Thyroid gland (tissue), 4 donors: ENCODE measurements at regions not wholly inside any gene's neighbourhood (a gene's known extent, or its start where the extent isn't known, plus 50 kb on each side); places are given as distances from the start of the nearest gene placed in this dataset.

Experiments used
- POLR2A ChIP-seq, 2 donors: fragments of 450-650 bp; IDR thresholded peaks; one replicate each; pipeline ENCODE4 v1.6.1; 2017; ENCODE audit warnings: antibody characterized with exemption in 2 of 2, mild to moderate bottlenecking in 2 of 2, moderate library complexity in 1 of 2
- TF ChIP-seq, protein P1 (sequence below), 6 experiments: fragments of 200-600 bp in 3 of 6; fragments of 450-650 bp in 3 of 6; sonication (generic) in 3 of 6; IDR thresholded peaks; one replicate each; pipeline ENCODE4 v1.5.1; 2016 to 2019; ENCODE audit warnings: antibody characterized with exemption in 6 of 6, mild to moderate bottlenecking in 2 of 6, inconsistent platforms in 1 of 6, moderate library complexity in 1 of 6

DNA sequence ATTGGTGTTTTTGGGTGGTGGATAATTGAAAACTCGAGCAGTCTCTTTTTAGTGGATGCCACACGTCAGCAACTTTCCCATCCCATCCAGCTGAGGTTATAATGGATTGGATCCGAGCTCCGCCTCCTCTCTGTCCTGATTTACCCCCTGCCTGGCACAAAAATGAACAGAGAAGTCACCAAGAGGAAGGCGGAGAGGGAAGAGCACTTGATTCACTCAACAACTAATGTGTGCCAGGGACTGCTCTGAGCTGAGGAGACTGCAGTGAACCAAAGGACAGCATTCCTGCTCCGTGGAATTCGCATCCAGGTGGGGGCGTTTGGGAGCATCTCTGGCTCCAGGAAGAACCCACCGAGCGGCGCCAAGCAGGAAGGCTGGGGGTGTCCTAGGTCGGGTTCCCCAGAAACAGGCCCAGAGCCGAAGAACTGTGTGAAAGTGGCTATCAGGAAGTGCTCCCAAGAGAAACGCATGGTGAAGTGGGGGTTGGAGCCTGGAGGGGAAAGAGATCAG lies 95.8 kb upstream of the NAA20 start:
- TF ChIP-seq, protein P1, sequence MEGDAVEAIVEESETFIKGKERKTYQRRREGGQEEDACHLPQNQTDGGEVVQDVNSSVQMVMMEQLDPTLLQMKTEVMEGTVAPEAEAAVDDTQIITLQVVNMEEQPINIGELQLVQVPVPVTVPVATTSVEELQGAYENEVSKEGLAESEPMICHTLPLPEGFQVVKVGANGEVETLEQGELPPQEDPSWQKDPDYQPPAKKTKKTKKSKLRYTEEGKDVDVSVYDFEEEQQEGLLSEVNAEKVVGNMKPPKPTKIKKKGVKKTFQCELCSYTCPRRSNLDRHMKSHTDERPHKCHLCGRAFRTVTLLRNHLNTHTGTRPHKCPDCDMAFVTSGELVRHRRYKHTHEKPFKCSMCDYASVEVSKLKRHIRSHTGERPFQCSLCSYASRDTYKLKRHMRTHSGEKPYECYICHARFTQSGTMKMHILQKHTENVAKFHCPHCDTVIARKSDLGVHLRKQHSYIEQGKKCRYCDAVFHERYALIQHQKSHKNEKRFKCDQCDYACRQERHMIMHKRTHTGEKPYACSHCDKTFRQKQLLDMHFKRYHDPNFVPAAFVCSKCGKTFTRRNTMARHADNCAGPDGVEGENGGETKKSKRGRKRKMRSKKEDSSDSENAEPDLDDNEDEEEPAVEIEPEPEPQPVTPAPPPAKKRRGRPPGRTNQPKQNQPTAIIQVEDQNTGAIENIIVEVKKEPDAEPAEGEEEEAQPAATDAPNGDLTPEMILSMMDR (IDR thresholded peaks at IDR 0.05) = no peak
- peak in 1 of 2 donors; percentile 13 for TF ChIP-seq POLR2A (IDR thresholded peaks at IDR 0.05)
